BE2C (cell line): ENCODE measurements at regions not wholly inside any gene's neighbourhood (a gene's known extent, or its start where the extent isn't known, plus 50 kb on each side); places are given as distances from the start of the nearest gene placed in this dataset.

Experiments
- DNase-seq: peaks from one replicate; pipeline ENCODE4 v3.0.0-alpha.2; 2020
- H3K27me3 ChIP-seq: fragments of 250-450 bp; sonication (Bioruptor Pico); 2 replicates; pipeline ENCODE4 v1.5.1; 2020; ENCODE audit warnings: mild to moderate bottlenecking
- H3K36me3 ChIP-seq: fragments of 250-450 bp; sonication (Bioruptor Pico); 2 replicates; pipeline ENCODE4 v1.5.1; 2020; ENCODE audit warnings: mild to moderate bottlenecking
- H3K4me1 ChIP-seq: fragments of 250-450 bp; sonication (Bioruptor Pico); 2 replicates; pipeline ENCODE4 v1.5.1; 2020
- H3K4me3 ChIP-seq: 2 replicates; pipeline ENCODE4 v1.5.1; 2011; ENCODE audit warnings: low read depth, low read length
- H3K9me3 ChIP-seq: fragments of 250-450 bp; sonication (Bioruptor Pico); 2 replicates; pipeline ENCODE4 v1.5.1; 2020
- CTCF ChIP-seq: IDR thresholded peaks from 2 replicates; pipeline ENCODE4 v1.5.1; 2012; ENCODE audit warnings: mild to moderate bottlenecking, low read depth, low read length

- Histone ChIP-seq H3K4me3 (no peak overlapping the region), H3K9me3 (no peaks in the 10 kb centered on the region), H3K36me3 (no peaks in the 10 kb centered on the region), H3K4me1 (no peaks in the 10 kb centered on the region), H3K27me3 (no peaks in the 10 kb centered on the region)
- DNase-seq, result no peak
- TF ChIP-seq CTCF, result no peak
Measured at GRCh38 chr7:119969763-119970162, 303.2 kb upstream of the KCND2 start.

DNA sequence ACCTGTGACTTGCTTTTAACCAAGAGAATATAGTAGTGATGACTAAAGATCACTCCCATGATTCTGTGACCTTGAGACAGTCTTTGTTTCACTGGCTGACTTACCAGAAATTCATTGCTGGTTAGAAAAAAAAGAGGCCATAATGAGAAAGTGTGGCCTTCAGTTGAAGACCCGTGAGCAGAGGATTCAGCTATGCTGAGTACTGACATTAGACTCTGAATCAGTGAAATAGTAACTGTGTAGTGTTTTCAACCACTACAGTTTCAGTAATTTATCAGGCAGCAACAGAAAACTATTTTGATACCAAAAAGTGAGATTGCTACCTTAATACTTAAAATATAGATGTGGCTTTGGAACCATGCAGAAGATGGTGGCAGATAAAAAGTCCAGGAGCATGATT lies 298.0 kb upstream of the KCND2 start:
- H3K27me3 ChIP-seq, result no peaks in the 10 kb centered on the region
- H3K9me3 ChIP-seq, result no peaks in the 10 kb centered on the region
- H3K4me1 ChIP-seq, result no peaks in the 10 kb centered on the region
- no peak for TF ChIP-seq CTCF
- no peaks in the 10 kb centered on the region for H3K36me3 ChIP-seq
- DNase-seq, result no peak
- H3K4me3 ChIP-seq, result no peak overlapping the region

- H3K9me3 ChIP-seq, result no peaks in the 10 kb centered on the region
- no peaks in the 10 kb centered on the region for H3K36me3 ChIP-seq
- DNase-seq, result no peak
- H3K27me3 ChIP-seq, result no peaks in the 10 kb centered on the region
- no peak overlapping the region for H3K4me3 ChIP-seq
- H3K4me1 ChIP-seq, result no peaks in the 10 kb centered on the region
- no peak for TF ChIP-seq CTCF
Measured at GRCh38 chr7:119982884-119983283, 290.1 kb upstream of the KCND2 start.

- no peak for TF ChIP-seq CTCF
- Histone ChIP-seq H3K9me3 (no peaks in the 10 kb centered on the region), H3K4me1 (no peaks in the 10 kb centered on the region), H3K4me3 (no peak overlapping the region), H3K36me3 (no peaks in the 10 kb centered on the region), H3K27me3 (no peaks in the 10 kb centered on the region)
- DNase-seq, result no peak
Measured at GRCh38 chr7:119983468-119983867, 289.5 kb upstream of the KCND2 start.

GRCh38 chr7:119984247-119984646 lies 288.7 kb upstream of the KCND2 start:
- no peak for TF ChIP-seq CTCF
- no peak overlapping the region for H3K4me3 ChIP-seq
- no peaks in the 10 kb centered on the region for H3K27me3 ChIP-seq
- H3K9me3 ChIP-seq, result no peaks in the 10 kb centered on the region
- no peak for DNase-seq
- no peaks in the 10 kb centered on the region for H3K4me1 ChIP-seq
- no peaks in the 10 kb centered on the region for H3K36me3 ChIP-seq

- no peak for TF ChIP-seq CTCF
- Histone ChIP-seq H3K9me3 (no peaks in the 10 kb centered on the region), H3K4me1 (no peaks in the 10 kb centered on the region), H3K36me3 (no peaks in the 10 kb centered on the region), H3K4me3 (no peak overlapping the region), H3K27me3 (no peaks in the 10 kb centered on the region)
- DNase-seq, result no peak
Measured at GRCh38 chr7:119988401-119988800, 284.6 kb upstream of the KCND2 start.
